Retinal pigment epithelial cell (primary cell): ENCODE measurements at regions not wholly inside any gene's neighbourhood (a gene's known extent, or its start where the extent isn't known, plus 50 kb on each side); places are given as distances from the start of the nearest gene placed in this dataset.
A peak's percentile ranks its signal among the peaks of the same experiment; 100 is the strongest.

Experiments
- DNase-seq: peaks from one replicate; pipeline ENCODE4 v3.0.0-alpha.2; 2010; ENCODE audit warnings: low read depth
- H3K4me3 ChIP-seq: 2 replicates; pipeline ENCODE4 v1.5.1; 2011; ENCODE audit warnings: mild to moderate bottlenecking, low read length, control low read depth, moderate library complexity
- TF ChIP-seq, protein P1 (sequence below): conservative IDR thresholded peaks from 2 replicates; pipeline ENCODE4 v1.5.1; 2011; ENCODE audit warnings: low read depth, low read length, control low read depth, inconsistent platforms

- TF ChIP-seq, protein P1, sequence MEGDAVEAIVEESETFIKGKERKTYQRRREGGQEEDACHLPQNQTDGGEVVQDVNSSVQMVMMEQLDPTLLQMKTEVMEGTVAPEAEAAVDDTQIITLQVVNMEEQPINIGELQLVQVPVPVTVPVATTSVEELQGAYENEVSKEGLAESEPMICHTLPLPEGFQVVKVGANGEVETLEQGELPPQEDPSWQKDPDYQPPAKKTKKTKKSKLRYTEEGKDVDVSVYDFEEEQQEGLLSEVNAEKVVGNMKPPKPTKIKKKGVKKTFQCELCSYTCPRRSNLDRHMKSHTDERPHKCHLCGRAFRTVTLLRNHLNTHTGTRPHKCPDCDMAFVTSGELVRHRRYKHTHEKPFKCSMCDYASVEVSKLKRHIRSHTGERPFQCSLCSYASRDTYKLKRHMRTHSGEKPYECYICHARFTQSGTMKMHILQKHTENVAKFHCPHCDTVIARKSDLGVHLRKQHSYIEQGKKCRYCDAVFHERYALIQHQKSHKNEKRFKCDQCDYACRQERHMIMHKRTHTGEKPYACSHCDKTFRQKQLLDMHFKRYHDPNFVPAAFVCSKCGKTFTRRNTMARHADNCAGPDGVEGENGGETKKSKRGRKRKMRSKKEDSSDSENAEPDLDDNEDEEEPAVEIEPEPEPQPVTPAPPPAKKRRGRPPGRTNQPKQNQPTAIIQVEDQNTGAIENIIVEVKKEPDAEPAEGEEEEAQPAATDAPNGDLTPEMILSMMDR: no peak
Observed at GRCh38 chr2:111687911-111688310, 196.1 kb downstream of the ANAPC1 start.

GRCh38 chr2:111688482-111688881, 195.5 kb downstream of the ANAPC1 start:
- TF ChIP-seq, protein P1: no peak
- DNase-seq: no peak

More at GRCh38 chr2:111687911-111688310, 196.1 kb downstream of the ANAPC1 start:
- no peak overlapping the region for H3K4me3 ChIP-seq
- no peak for DNase-seq

DNA sequence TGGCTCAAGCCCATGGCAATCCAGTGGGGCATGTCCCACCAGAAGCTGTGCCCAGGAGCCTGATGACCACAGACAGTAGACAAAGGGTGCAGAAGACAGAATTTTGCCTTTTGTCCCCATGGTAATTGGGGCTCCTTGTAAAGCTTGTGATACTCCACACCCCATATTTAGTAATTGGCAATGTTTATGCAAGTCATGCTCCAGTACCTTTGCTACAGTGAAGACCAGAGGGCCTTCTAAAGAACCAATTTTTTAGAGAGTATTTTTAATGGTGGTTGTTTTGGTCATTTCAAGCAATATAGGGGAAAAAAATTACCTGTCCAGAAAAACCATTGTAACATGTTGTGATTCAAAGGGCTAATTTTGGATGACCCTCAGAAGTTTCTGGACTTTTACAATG, 194.8 kb downstream of the ANAPC1 start:
- TF ChIP-seq, protein P1: no peak
- H3K4me3 ChIP-seq: no peak overlapping the region
- DNase-seq: no peak

More at GRCh38 chr2:111688482-111688881, 195.5 kb downstream of the ANAPC1 start:
- no peak overlapping the region for H3K4me3 ChIP-seq

DNA sequence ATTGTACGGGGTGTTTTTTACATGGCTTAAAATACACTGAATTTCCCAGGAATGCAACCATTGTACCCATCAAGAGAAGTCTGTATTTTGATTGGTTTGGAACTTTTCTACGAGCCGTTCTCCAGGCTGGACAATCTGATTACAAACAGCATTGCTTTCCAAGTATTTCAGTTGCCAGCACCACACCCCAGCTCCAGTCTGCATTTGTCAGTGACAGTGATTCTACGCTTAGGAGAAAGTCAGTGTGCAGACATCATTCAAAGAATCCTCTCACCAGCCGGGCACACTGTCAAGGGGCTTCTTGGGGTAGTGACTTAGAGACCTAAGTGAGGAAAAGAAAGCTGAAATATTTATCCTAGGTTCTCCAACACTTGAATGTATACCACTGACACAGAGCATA, 194.1 kb downstream of the ANAPC1 start:
- no peak overlapping the region for H3K4me3 ChIP-seq
- DNase-seq: no peak
- TF ChIP-seq, protein P1: no peak

DNA sequence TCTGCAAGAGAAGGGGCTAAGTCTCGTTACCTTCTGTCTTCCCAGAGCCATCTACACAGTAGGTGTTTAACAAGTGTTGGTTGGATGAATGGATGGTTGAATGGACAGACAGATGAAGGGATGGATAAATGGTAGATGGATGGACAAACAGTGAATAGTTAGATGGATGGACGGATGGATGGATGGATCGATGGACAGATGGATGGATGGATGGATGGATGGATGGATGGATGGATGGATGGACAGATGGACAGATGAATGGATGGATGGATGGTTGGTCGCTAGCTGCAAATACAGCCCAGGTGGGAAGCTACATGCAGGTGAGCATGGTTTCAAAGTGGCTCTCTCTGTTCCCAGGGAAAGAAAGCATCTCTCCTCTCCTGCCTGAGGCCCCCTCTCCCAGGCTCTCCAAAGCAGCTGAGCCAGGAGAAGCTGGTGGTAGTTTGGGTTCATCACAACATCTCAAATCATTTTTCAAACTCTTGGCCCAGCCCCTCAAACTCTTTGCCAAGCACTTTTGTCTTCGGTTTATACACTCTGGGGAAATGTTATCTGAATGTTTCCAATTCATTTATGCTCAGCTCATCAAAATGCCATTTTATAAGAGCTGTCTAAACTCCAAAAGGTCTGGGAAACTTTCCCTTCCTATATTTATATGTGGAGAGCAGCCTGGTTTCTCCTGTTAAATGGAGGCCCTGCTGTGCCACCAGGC, 192.7 kb downstream of the ANAPC1 start:
- no peak overlapping the region for H3K4me3 ChIP-seq
- TF ChIP-seq, protein P1: no peak
- no peak for DNase-seq

- TF ChIP-seq, protein P1: peak; percentile 12
Observed at GRCh38 chr2:111692311-111692710, 191.7 kb downstream of the ANAPC1 start.

DNA sequence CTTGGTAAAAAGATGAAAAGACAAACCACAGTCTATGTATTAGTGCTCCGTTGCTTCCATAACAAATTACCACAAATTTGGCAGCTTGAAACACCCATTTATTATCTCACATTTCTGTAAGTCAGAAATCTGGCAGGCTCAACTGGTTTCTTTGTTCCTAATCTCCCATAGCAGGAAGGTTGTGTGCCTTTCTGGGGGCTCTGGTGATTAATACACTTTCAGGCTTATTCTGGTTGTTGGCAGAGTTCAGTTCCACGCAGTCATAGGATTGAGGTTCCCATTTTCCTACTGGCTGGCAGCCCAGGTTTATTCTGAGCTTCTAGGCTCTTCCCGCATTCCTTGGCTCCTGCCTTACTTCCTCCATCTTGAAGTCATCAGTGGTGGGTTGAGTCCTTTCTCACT, 189.3 kb downstream of the ANAPC1 start:
- DNase-seq: peak; percentile 92
- no peak overlapping the region for H3K4me3 ChIP-seq
- TF ChIP-seq, protein P1: no peak

More at GRCh38 chr2:111692311-111692710, 191.7 kb downstream of the ANAPC1 start:
- H3K4me3 ChIP-seq: no peak overlapping the region
- no peak for DNase-seq
